Ectodermal cell (in vitro differentiated cells): ENCODE measurements at regions not wholly inside any gene's neighbourhood (a gene's known extent, or its start where the extent isn't known, plus 50 kb on each side); places are given as distances from the start of the nearest gene placed in this dataset.

Experiments
- H3K27ac ChIP-seq: 2 replicates; pipeline ENCODE4 v1.7.0; 2013; ENCODE audit warnings: mild to moderate bottlenecking, low read depth, low read length; ENCODE audit not compliant: insufficient read depth, poor library complexity, severe bottlenecking
- H3K27me3 ChIP-seq: 2 replicates; pipeline ENCODE4 v1.7.0; 2013; ENCODE audit warnings: mild to moderate bottlenecking, low read length; ENCODE audit not compliant: insufficient read depth, control insufficient read depth, poor library complexity, severe bottlenecking
- H3K36me3 ChIP-seq: one replicate; pipeline ENCODE4 v1.7.0; 2013; ENCODE audit warnings: low read length; ENCODE audit not compliant: control insufficient read depth, insufficient read depth
- H3K4me1 ChIP-seq: one replicate; pipeline ENCODE4 v1.7.0; 2013; ENCODE audit warnings: low read length; ENCODE audit not compliant: control insufficient read depth, insufficient read depth
- H3K4me3 ChIP-seq: 2 replicates; pipeline ENCODE4 v1.7.0; 2013; ENCODE audit warnings: low read depth, low read length, control low read depth; ENCODE audit not compliant: insufficient read depth
- H3K9me3 ChIP-seq: 2 replicates; pipeline ENCODE4 v1.7.0; 2013; ENCODE audit warnings: mild to moderate bottlenecking, low read length, moderate library complexity; ENCODE audit not compliant: control insufficient read depth
- WGBS, 2 experiments: methylation state at CpG; one replicate each; pipeline ENCODE4 v1.1.7; 2013; ENCODE audit warnings: missing lambda C conversion rate in 2 of 2; 5-methylcytosine and 5-hydroxymethylcytosine counted together

- H3K36me3 ChIP-seq = no peaks in the 10 kb centered on the region
- H3K27ac ChIP-seq = no peak overlapping the region
- H3K4me3 ChIP-seq = no peak overlapping the region
- H3K9me3 ChIP-seq = no peaks in the 10 kb centered on the region
- H3K4me1 ChIP-seq = no peaks in the 10 kb centered on the region
- 97 to 98% methylated on average over 3 of the region's 4 CpGs for whole genome bisulfite sequencing, 2 experiments
- no peaks in the 10 kb centered on the region for H3K27me3 ChIP-seq
These were observed 159.4 kb upstream of the IFNG-AS1 start for GRCh38 chr12:67829896-67830295.

- H3K4me3 ChIP-seq = no peak overlapping the region
- H3K27me3 ChIP-seq = no peaks in the 10 kb centered on the region
- no peaks in the 10 kb centered on the region for H3K4me1 ChIP-seq
- H3K9me3 ChIP-seq = no peaks in the 10 kb centered on the region
- H3K36me3 ChIP-seq = no peaks in the 10 kb centered on the region
- 64 to 76% methylated on average over 2 of the region's 2 CpGs for WGBS, 2 experiments
- H3K27ac ChIP-seq = no peak overlapping the region
These were observed 157.1 kb upstream of the IFNG-AS1 start for GRCh38 chr12:67832155-67832554.

- H3K36me3 ChIP-seq = no peaks in the 10 kb centered on the region
- no peak overlapping the region for H3K27ac ChIP-seq
- H3K27me3 ChIP-seq = no peaks in the 10 kb centered on the region
- no peaks in the 10 kb centered on the region for H3K4me1 ChIP-seq
- WGBS, 2 experiments = 89 to 91% methylated on average over 4 to 5 of the region's 5 CpGs
- H3K4me3 ChIP-seq = no peak overlapping the region
- H3K9me3 ChIP-seq = no peaks in the 10 kb centered on the region
These were observed 155.6 kb upstream of the IFNG-AS1 start for GRCh38 chr12:67833602-67834001.

GRCh38 chr12:67837876-67838275 is 151.4 kb upstream of the IFNG-AS1 start:
- Histone ChIP-seq H3K27ac (no peak overlapping the region), H3K36me3 (no peaks in the 10 kb centered on the region), H3K9me3 (no peaks in the 10 kb centered on the region), H3K4me1 (no peaks in the 10 kb centered on the region), H3K4me3 (no peak overlapping the region), H3K27me3 (no peaks in the 10 kb centered on the region)
- WGBS, 2 experiments = 100% methylated on average over 1 of the region's 1 CpG

- H3K36me3 ChIP-seq = no peaks in the 10 kb centered on the region
- H3K4me3 ChIP-seq = no peak overlapping the region
- H3K27ac ChIP-seq = no peak overlapping the region
- no peaks in the 10 kb centered on the region for H3K9me3 ChIP-seq
- no peaks in the 10 kb centered on the region for H3K27me3 ChIP-seq
- WGBS, 2 experiments = 88 to 96% methylated on average over 2 of the region's 2 CpGs
- H3K4me1 ChIP-seq = no peaks in the 10 kb centered on the region
These were observed 147.1 kb upstream of the IFNG-AS1 start for GRCh38 chr12:67842124-67842523.

- Histone ChIP-seq H3K27ac (no peak overlapping the region), H3K4me1 (no peaks in the 10 kb centered on the region), H3K4me3 (no peak overlapping the region), H3K27me3 (no peaks in the 10 kb centered on the region), H3K36me3 (no peaks in the 10 kb centered on the region), H3K9me3 (no peaks in the 10 kb centered on the region)
- WGBS, 2 experiments = 94 to 100% methylated on average over 1 of the region's 3 CpGs
These were observed 146.0 kb upstream of the IFNG-AS1 start for GRCh38 chr12:67843257-67843656.

- no peak overlapping the region for H3K4me3 ChIP-seq
- 99% methylated on average over 2 of the region's 2 CpGs for WGBS, 2 experiments
- no peaks in the 10 kb centered on the region for H3K9me3 ChIP-seq
These were observed 136.5 kb upstream of the IFNG-AS1 start for GRCh38 chr12:67852701-67853100.

GRCh38 chr12:67853204-67853603 is 136.0 kb upstream of the IFNG-AS1 start:
- 96 to 100% methylated on average over 3 of the region's 3 CpGs for WGBS, 2 experiments
- Histone ChIP-seq H3K36me3 (no peaks in the 10 kb centered on the region), H3K27ac (no peak overlapping the region), H3K27me3 (no peaks in the 10 kb centered on the region), H3K4me1 (no peaks in the 10 kb centered on the region), H3K9me3 (no peaks in the 10 kb centered on the region), H3K4me3 (no peak overlapping the region)

More at GRCh38 chr12:67852701-67853100, 136.5 kb upstream of the IFNG-AS1 start:
- Histone ChIP-seq H3K27ac (no peak overlapping the region), H3K4me1 (no peaks in the 10 kb centered on the region), H3K27me3 (no peaks in the 10 kb centered on the region), H3K36me3 (no peaks in the 10 kb centered on the region)

- Histone ChIP-seq H3K4me3 (no peak overlapping the region), H3K9me3 (no peaks in the 10 kb centered on the region), H3K4me1 (no peaks in the 10 kb centered on the region), H3K36me3 (no peaks in the 10 kb centered on the region), H3K27me3 (no peaks in the 10 kb centered on the region), H3K27ac (no peak overlapping the region)
- WGBS, 2 experiments = 82% methylated on average over 1 of the region's 1 CpG; no CpG with 5 or more reads in 1 of the 2 experiments
These were observed 134.9 kb upstream of the IFNG-AS1 start for GRCh38 chr12:67854351-67854750.

- H3K4me3 ChIP-seq = no peak overlapping the region
- no peaks in the 10 kb centered on the region for H3K36me3 ChIP-seq
- H3K4me1 ChIP-seq = no peaks in the 10 kb centered on the region
- H3K27me3 ChIP-seq = no peaks in the 10 kb centered on the region
- H3K9me3 ChIP-seq = no peaks in the 10 kb centered on the region
- no peak overlapping the region for H3K27ac ChIP-seq
These were observed 134.1 kb upstream of the IFNG-AS1 start for GRCh38 chr12:67855103-67855502.

GRCh38 chr12:67871231-67871630 is 118.0 kb upstream of the IFNG-AS1 start:
- Histone ChIP-seq H3K9me3 (no peaks in the 10 kb centered on the region), H3K4me3 (no peak overlapping the region), H3K27ac (no peak overlapping the region), H3K4me1 (no peaks in the 10 kb centered on the region), H3K27me3 (no peaks in the 10 kb centered on the region), H3K36me3 (no peaks in the 10 kb centered on the region)
- WGBS, 2 experiments = 94 to 96% methylated on average over 4 of the region's 4 CpGs
